GM10266 (cell line): ENCODE measurements at regions not wholly inside any gene's neighbourhood (a gene's known extent, or its start where the extent isn't known, plus 50 kb on each side); places are given as distances from the start of the nearest gene placed in this dataset.

Experiments used
- DNase-seq: peaks from one replicate; pipeline ENCODE4 v3.0.0; 2012; ENCODE audit errors: extremely low spot score
- CTCF ChIP-seq: IDR thresholded peaks from 2 replicates; pipeline ENCODE4 v1.5.1; 2012; ENCODE audit warnings: mild to moderate bottlenecking, low read depth; ENCODE audit not compliant: control insufficient read depth, insufficient read depth; ENCODE audit errors: missing control alignments

- no peak for TF ChIP-seq CTCF
These were observed 156.5 kb upstream of the HDAC9 start for GRCh38 chr7:18338910-18339523.

GRCh38 chr7:18341756-18342155, 153.8 kb upstream of the HDAC9 start:
- TF ChIP-seq CTCF, result no peak
- DNase-seq, result no peak

More at GRCh38 chr7:18338910-18339523, 156.5 kb upstream of the HDAC9 start:
- no peak for DNase-seq

GRCh38 chr7:18343047-18343446, 152.5 kb upstream of the HDAC9 start:
- TF ChIP-seq CTCF, result no peak
- no peak for DNase-seq

- no peak for TF ChIP-seq CTCF
- DNase-seq, result no peak
These were observed 151.0 kb upstream of the HDAC9 start for GRCh38 chr7:18344536-18344935.

GRCh38 chr7:18345641-18346234, 149.8 kb upstream of the HDAC9 start:
- TF ChIP-seq CTCF, result peak; percentile 72
- no peak for DNase-seq

- no peak for DNase-seq
- TF ChIP-seq CTCF, result no peak
These were observed 148.4 kb upstream of the HDAC9 start for GRCh38 chr7:18347170-18347569.

GRCh38 chr7:18350678-18351077, 144.9 kb upstream of the HDAC9 start:
- DNase-seq, result no peak
- no peak for TF ChIP-seq CTCF
